Right ventricle myocardium inferior (tissue), 1 donor: ENCODE measurements at regions not wholly inside any gene's neighbourhood (a gene's known extent, or its start where the extent isn't known, plus 50 kb on each side); places are given as distances from the start of the nearest gene placed in this dataset.

Experiments used
- ATAC-seq: fragments of 200-7000 bp; cut with Tn5 transposase; one replicate; pipeline ENCODE4 v1.9.1; 2020; ENCODE audit warnings: mild to moderate bottlenecking, moderate library complexity
- DNase-seq: peaks from one replicate; pipeline ENCODE4 v3.0.0; 2021; ENCODE audit errors: missing footprints
- intact Hi-C: fragments of 100-400 bp; cut with DNase I; formaldehyde crosslinking; loops from one replicate; pipeline ENCODE4 v1.11.0; 2022
- donor health status: DM: no; HTN: yes; CAD: no; lungs with severe emphysema.

- ATAC-seq (no peak), DNase-seq (no peak)
- intact Hi-C loops = no loop called here
Measured at GRCh38 chr1:216888731-216889130, 165.5 kb upstream of the ESRRG start.

- DNase-seq (no peak), ATAC-seq (no peak)
- intact Hi-C loops = no loop called here
Measured at GRCh38 chr1:216887032-216887431, 163.8 kb upstream of the ESRRG start.

- intact Hi-C loops = no loop called here
- DNase-seq = no peak
- no peak for ATAC-seq
Measured at GRCh38 chr1:216884614-216885229, 161.5 kb upstream of the ESRRG start.

GRCh38 chr1:216883518-216883917 lies 160.3 kb upstream of the ESRRG start:
- ATAC-seq (no peak), DNase-seq (no peak)
- intact Hi-C loops = no loop called here

- intact Hi-C loops = no loop called here
- ATAC-seq (no peak), DNase-seq (no peak)
Measured at GRCh38 chr1:216881695-216882094, 158.5 kb upstream of the ESRRG start.

- DNase-seq (no peak), ATAC-seq (no peak)
- intact Hi-C loops = no loop called here
Measured at GRCh38 chr1:216866714-216867113, 143.5 kb upstream of the ESRRG start.

GRCh38 chr1:216855810-216856209 lies 132.6 kb upstream of the ESRRG start:
- DNase-seq (no peak), ATAC-seq (no peak)
- intact Hi-C loops = no loop called here

- peak; percentile 57 for ATAC-seq
- intact Hi-C loops = no loop called here
- no peak for DNase-seq
Measured at GRCh38 chr1:216854836-216855484, 131.7 kb upstream of the ESRRG start.

GRCh38 chr1:216851073-216851472 lies 127.8 kb upstream of the ESRRG start:
- intact Hi-C loops = no loop called here
- DNase-seq (no peak), ATAC-seq (no peak)

GRCh38 chr1:216849146-216849545 lies 125.9 kb upstream of the ESRRG start:
- ATAC-seq = no peak
- intact Hi-C loops = no loop called here
- no peak for DNase-seq

- no peak for ATAC-seq
- intact Hi-C loops = no loop called here
- no peak for DNase-seq
Measured at GRCh38 chr1:216847397-216848036, 124.3 kb upstream of the ESRRG start.

GRCh38 chr1:216846339-216846738 lies 123.1 kb upstream of the ESRRG start:
- ATAC-seq (no peak), DNase-seq (no peak)
- intact Hi-C loops = no loop called here

GRCh38 chr1:216843409-216843808 lies 120.2 kb upstream of the ESRRG start:
- DNase-seq (no peak), ATAC-seq (no peak)
- intact Hi-C loops = no loop called here

GRCh38 chr1:216841165-216841564 lies 117.9 kb upstream of the ESRRG start:
- intact Hi-C loops = no loop called here
- no peak for ATAC-seq
- no peak for DNase-seq

GRCh38 chr1:216836316-216836715 lies 113.1 kb upstream of the ESRRG start:
- intact Hi-C loops = no loop called here
- no peak for ATAC-seq

GRCh38 chr1:216833509-216833908 lies 110.3 kb upstream of the ESRRG start:
- intact Hi-C loops = no loop called here
- no peak for DNase-seq
- no peak for ATAC-seq

More at GRCh38 chr1:216836316-216836715, 113.1 kb upstream of the ESRRG start:
- DNase-seq = no peak

- no peak for DNase-seq
- ATAC-seq = no peak
- intact Hi-C loops = no loop called here
Measured at GRCh38 chr1:216832192-216832591, 109.0 kb upstream of the ESRRG start.

GRCh38 chr1:216830424-216831210 lies 107.4 kb upstream of the ESRRG start:
- intact Hi-C loops = no loop called here
- ATAC-seq (no peak), DNase-seq (no peak)

GRCh38 chr1:216827251-216827650 lies 104.0 kb upstream of the ESRRG start:
- no peak for DNase-seq
- no peak for ATAC-seq
- intact Hi-C loops = no loop called here

- no peak for DNase-seq
- ATAC-seq = no peak
- intact Hi-C loops = no loop called here
Measured at GRCh38 chr1:216826646-216827045, 103.4 kb upstream of the ESRRG start.
